Suprapubic skin (tissue), 4 donors: ENCODE measurements at regions not wholly inside any gene's neighbourhood (a gene's known extent, or its start where the extent isn't known, plus 50 kb on each side); places are given as distances from the start of the nearest gene placed in this dataset.

ENCODE experiments used
- DNase-seq, 2 donors: peaks; one replicate each; pipeline ENCODE4 v3.0.0-alpha.2; 2019; ENCODE audit warnings: low spot score in 2 of 2
- H3K27ac ChIP-seq: fragments of 200-600 bp; sonication (generic); one replicate; pipeline ENCODE4 v1.5.1; 2019
- H3K27me3 ChIP-seq: fragments of 200-600 bp; sonication (generic); one replicate; pipeline ENCODE4 v1.5.1; 2019
- H3K36me3 ChIP-seq: fragments of 200-600 bp; sonication (generic); one replicate; pipeline ENCODE4 v1.5.1; 2019
- H3K4me1 ChIP-seq: fragments of 200-600 bp; sonication (generic); one replicate; pipeline ENCODE4 v1.5.1; 2019
- H3K4me3 ChIP-seq: fragments of 200-600 bp; sonication (generic); one replicate; pipeline ENCODE4 v1.5.1; 2019; ENCODE audit warnings: mild to moderate bottlenecking
- H3K9me3 ChIP-seq: fragments of 200-600 bp; sonication (generic); one replicate; pipeline ENCODE4 v1.5.1; 2019
- CTCF ChIP-seq, 2 donors: fragments of 200-600 bp in 1 of 2; fragments of 450-650 bp in 1 of 2; sonication (generic) in 1 of 2; IDR thresholded peaks; one replicate each; pipeline ENCODE4 v1.5.1; 2016 to 2019; ENCODE audit warnings: antibody characterized with exemption in 2 of 2, mild to moderate bottlenecking in 1 of 2, moderate library complexity in 1 of 2
- EP300 ChIP-seq: sonication (generic); formaldehyde crosslinking; IDR thresholded peaks from one replicate; pipeline ENCODE4 v1.6.1; 2017; ENCODE audit warnings: antibody characterized with exemption
- POLR2A ChIP-seq, 2 donors: fragments of 450-650 bp; IDR thresholded peaks; one replicate each; pipeline ENCODE4 v1.6.1; 2017; ENCODE audit warnings: antibody characterized with exemption in 2 of 2, mild to moderate bottlenecking in 2 of 2, moderate library complexity in 2 of 2
- POLR2AphosphoS5 ChIP-seq, 3 donors: sonication (generic); formaldehyde crosslinking; IDR thresholded peaks; one replicate each; pipeline ENCODE4 v1.6.1; 2017; ENCODE audit warnings: antibody characterized with exemption in 3 of 3
- WGBS: methylation state at CpG from one replicate; pipeline ENCODE4 v1.1.5; 2018; 5-methylcytosine and 5-hydroxymethylcytosine counted together

- Histone ChIP-seq H3K4me3 (no peak overlapping the region), H3K27ac (no peak overlapping the region), H3K36me3 (no peaks in the 10 kb centered on the region), H3K9me3 (no peaks in the 10 kb centered on the region), H3K27me3 (no peaks in the 10 kb centered on the region), H3K4me1 (peaks cover 36% of the 10 kb centered on the region)
- DNase-seq = no peak
- WGBS = 86% methylated on average over 12 of the region's 13 CpGs
- no peak for TF ChIP-seq POLR2AphosphoS5 (IDR thresholded peaks at IDR 0.05)
- TF ChIP-seq CTCF (IDR thresholded peaks at IDR 0.05) = no peak
- no peak for TF ChIP-seq EP300
- TF ChIP-seq POLR2A (IDR thresholded peaks at IDR 0.05) = no peak
Observed at GRCh38 chr4:41358647-41359421, 102.1 kb downstream of the UCHL1 start.

- DNase-seq = no peak
- no peaks in the 10 kb centered on the region for H3K27me3 ChIP-seq
- H3K4me3 ChIP-seq = no peak overlapping the region
- TF ChIP-seq POLR2A (IDR thresholded peaks at IDR 0.05) (no peak), CTCF (IDR thresholded peaks at IDR 0.05) (no peak), EP300 (no peak), POLR2AphosphoS5 (IDR thresholded peaks at IDR 0.05) (no peak)
- WGBS = 81% methylated on average over 5 of the region's 5 CpGs
- H3K9me3 ChIP-seq = no peaks in the 10 kb centered on the region
- no peak overlapping the region for H3K27ac ChIP-seq
- H3K36me3 ChIP-seq = no peaks in the 10 kb centered on the region
- H3K4me1 ChIP-seq = peaks cover 41% of the 10 kb centered on the region
Observed at GRCh38 chr4:41359422-41359775, 102.7 kb downstream of the UCHL1 start.

- 68% methylated on average over 10 of the region's 11 CpGs for WGBS
- no peaks in the 10 kb centered on the region for H3K9me3 ChIP-seq
- H3K27me3 ChIP-seq = no peaks in the 10 kb centered on the region
- H3K4me1 ChIP-seq = peaks cover 46% of the 10 kb centered on the region
- peak overlapping the region; percentile 93 for H3K4me3 ChIP-seq
- TF ChIP-seq POLR2A (IDR thresholded peaks at IDR 0.05) (no peak), POLR2AphosphoS5 (IDR thresholded peaks at IDR 0.05) (no peak), CTCF (IDR thresholded peaks at IDR 0.05) (no peak), EP300 (no peak)
- H3K27ac ChIP-seq = peak overlapping the region; percentile 69
- H3K36me3 ChIP-seq = no peaks in the 10 kb centered on the region
- no peak for DNase-seq
Observed at GRCh38 chr4:41359836-41360213, 103.1 kb downstream of the UCHL1 start.

GRCh38 chr4:41360214-41360920, 103.6 kb downstream of the UCHL1 start:
- no peaks in the 10 kb centered on the region for H3K9me3 ChIP-seq
- WGBS = 5% methylated on average over 28 of the region's 92 CpGs
- H3K4me3 ChIP-seq = peak overlapping the region; percentile 93
- H3K27me3 ChIP-seq = no peaks in the 10 kb centered on the region
- peaks cover 51% of the 10 kb centered on the region for H3K4me1 ChIP-seq
- H3K36me3 ChIP-seq = no peaks in the 10 kb centered on the region
- no peak for TF ChIP-seq POLR2AphosphoS5 (IDR thresholded peaks at IDR 0.05)
- no peak for TF ChIP-seq POLR2A (IDR thresholded peaks at IDR 0.05)
- TF ChIP-seq CTCF (IDR thresholded peaks at IDR 0.05) = no peak
- no peak for TF ChIP-seq EP300
- DNase-seq = peak in 1 of 2 donors; percentile 76
- H3K27ac ChIP-seq = peak overlapping the region; percentile 69
